K562 (cell line): ENCODE measurements at regions not wholly inside any gene's neighbourhood (a gene's known extent, or its start where the extent isn't known, plus 50 kb on each side); places are given as distances from the start of the nearest gene placed in this dataset.

Experiments
- ATAC-seq: fragments of 200-7000 bp; cut with Tn5 transposase; 3 replicates; pipeline ENCODE4 v1.9.1; 2020; ENCODE audit warnings: moderate library complexity
- BruUV-seq: library from RNA; stranded (reverse); fragments of 400-500 nt; replicated peaks from 2 replicates; lab custom pipeline; 2021; lab: Mats Ljungman, UMichigan
- CTCF ChIA-PET: fragments of 300-600 bp; formaldehyde crosslinking; extraction: SDS; loops from one replicate; lab custom pipeline; 2021; ENCODE audit warnings: low intra/inter-chr PET ratio; lab: Yijun Ruan, JAX
- POLR2A ChIA-PET: fragments of 300-600, 350-650 bp; sonication (Branson Sonifier 250); formaldehyde crosslinking; extraction: SDS; loops from one replicate; lab custom pipeline; 2021; ENCODE audit warnings: antibody characterized with exemption, inconsistent platforms; lab: Yijun Ruan, JAX
- DNase-seq, 4 experiments: peaks; one replicate each; pipeline versions ENCODE4 v3.0.0 to v3.0.0-alpha.2; 2011 to 2018; ENCODE audit warnings: low spot score in 3 of 4, mixed read lengths in 3 of 4; ENCODE audit errors: extremely low read depth in 1 of 4
- FAIRE-seq: peaks from 2 replicates; lab custom pipeline; 2011; peaks lifted over from hg19 to GRCh38; lab: Jason Lieb, UNC
- H2AFZ ChIP-seq: 2 replicates; pipeline ENCODE4 v1.6.0; 2011; ENCODE audit warnings: low read depth, low read length, control low read depth, inconsistent platforms
- H3K27ac ChIP-seq: fragments of 200-600 bp; 3 replicates; pipeline ENCODE4 v1.8.0; 2011; ENCODE audit warnings: low read depth, mild to moderate bottlenecking, control low read depth, inconsistent platforms, low read length, moderate library complexity, mixed read lengths; ENCODE audit errors: extremely low read depth
- H3K27me3 ChIP-seq, 2 experiments: fragments of 300-600 bp in 1 of 2; 2 replicates in 1 of 2; 3 replicates in 1 of 2; pipeline versions ENCODE4 v1.6.0 to v1.8.0; 2011; ENCODE audit warnings: inconsistent platforms in 2 of 2, low read length in 2 of 2, mild to moderate bottlenecking in 1 of 2, mixed read lengths in 1 of 2, moderate library complexity in 1 of 2; ENCODE audit not compliant: control insufficient read depth in 2 of 2, insufficient read depth in 2 of 2
- H3K36me3 ChIP-seq: fragments of 300-600 bp; 3 replicates; pipeline ENCODE4 v1.8.0; 2011; ENCODE audit warnings: mild to moderate bottlenecking, low read length, inconsistent platforms; ENCODE audit not compliant: control insufficient read depth, insufficient read depth
- H3K4me1 ChIP-seq, 2 experiments: fragments of 200-600 bp in 1 of 2; replicated peaks in 1 of 2; 2 replicates in 1 of 2; 3 replicates in 1 of 2; pipeline versions ENCODE4 v1.5.1 to v1.8.0; 2011; ENCODE audit warnings: inconsistent platforms in 2 of 2, low read length in 2 of 2, mild to moderate bottlenecking in 1 of 2, mixed read lengths in 1 of 2, moderate library complexity in 1 of 2; ENCODE audit not compliant: control insufficient read depth in 2 of 2, insufficient read depth in 2 of 2
- H3K4me2 ChIP-seq: 2 replicates; pipeline ENCODE4 v1.6.1; 2011; ENCODE audit warnings: low read length, control low read depth, inconsistent platforms, mixed read lengths; ENCODE audit not compliant: insufficient read depth
- H3K4me3 ChIP-seq: fragments of 200-600 bp; sonication (generic), shearing (Covaris generic); 2 replicates; pipeline ENCODE4 v1.5.1; 2016; ENCODE audit warnings: control low read depth, inconsistent platforms
- H3K79me2 ChIP-seq: fragments of 200-600 bp; 3 replicates; pipeline ENCODE4 v1.8.0; 2011; ENCODE audit warnings: low read length, inconsistent platforms; ENCODE audit not compliant: control insufficient read depth, insufficient read depth
- H3K9ac ChIP-seq, 2 experiments: 2 replicates each; pipeline versions ENCODE4 v1.6.0 to v1.6.1; 2011; ENCODE audit warnings: low read depth in 2 of 2, low read length in 2 of 2, control low read depth in 1 of 2, inconsistent platforms in 1 of 2, mild to moderate bottlenecking in 1 of 2, mixed read lengths in 1 of 2; ENCODE audit not compliant: insufficient read depth in 1 of 2
- H3K9me1 ChIP-seq: one replicate; pipeline ENCODE4 v1.6.0; 2011; ENCODE audit warnings: inconsistent platforms, mild to moderate bottlenecking, low read length, moderate library complexity; ENCODE audit not compliant: control insufficient read depth, insufficient read depth
- H3K9me3 ChIP-seq: replicated peaks from 2 replicates; pipeline ENCODE4 v1.5.1; 2011; ENCODE audit warnings: low read depth, low read length, inconsistent platforms; ENCODE audit not compliant: control insufficient read depth, insufficient read depth
- H4K20me1 ChIP-seq: replicated peaks from 2 replicates; pipeline ENCODE4 v1.6.1; 2011; ENCODE audit warnings: low read length, inconsistent platforms, mixed read lengths; ENCODE audit not compliant: control insufficient read depth, insufficient read depth
- CBFA2T3 ChIP-seq: fragments of 450-650 bp; IDR thresholded peaks from 2 replicates; pipeline ENCODE4 v1.6.1; 2017
- GTF2F1 ChIP-seq: IDR thresholded peaks from 2 replicates; pipeline ENCODE4 v1.6.1; 2011; ENCODE audit warnings: low read depth, low read length, improper control_type of control experiment
- MTA1 ChIP-seq: fragments of 450-650 bp; IDR thresholded peaks from 2 replicates; pipeline ENCODE4 v1.6.1; 2017; ENCODE audit warnings: borderline replicate concordance
- PML ChIP-seq: IDR thresholded peaks from 2 replicates; pipeline ENCODE4 v1.6.1; 2012; ENCODE audit warnings: low read length, inconsistent platforms
- PURB ChIP-seq: sonication (generic); formaldehyde crosslinking; IDR thresholded peaks from 2 replicates; pipeline ENCODE4 v1.9.0; 2021; ENCODE audit warnings: low read depth, mild to moderate bottlenecking, missing genetic modification reagents
- SAFB ChIP-seq: fragments of 200-400 bp; formaldehyde crosslinking; IDR thresholded peaks from 2 replicates; pipeline ENCODE4 v1.6.1; 2017; ENCODE audit warnings: low read depth, low read length, borderline replicate concordance
- TAF7 ChIP-seq: fragments of 450-650 bp; IDR thresholded peaks from 2 replicates; pipeline ENCODE4 v1.6.1; 2016; ENCODE audit warnings: missing genetic modification characterization, missing compliant biosample characterization
- TAF9B ChIP-seq: fragments of 450-650 bp; IDR thresholded peaks from 2 replicates; pipeline ENCODE4 v1.6.1; 2018; ENCODE audit warnings: mild to moderate bottlenecking; ENCODE audit not compliant: partially characterized antibody
- YY1 ChIP-seq, 3 experiments: IDR thresholded peaks; 2 replicates each; pipeline ENCODE4 v1.6.1; 2011; ENCODE audit warnings: low read length in 2 of 3, mild to moderate bottlenecking in 2 of 3, moderate library complexity in 2 of 3, borderline replicate concordance in 1 of 3, control low read depth in 1 of 3, low read depth in 1 of 3; ENCODE audit not compliant: insufficient read depth in 3 of 3, insufficient replicate concordance in 2 of 3, control insufficient read depth in 1 of 3, insufficient read length in 1 of 3; ENCODE audit errors: extremely low read depth in 1 of 3
- ZNF57 ChIP-seq: fragments of 450-650 bp; formaldehyde crosslinking; IDR thresholded peaks from 2 replicates; pipeline ENCODE4 v1.4.0; 2020; ENCODE audit warnings: mild to moderate bottlenecking, moderate library complexity
- WGBS: fragments of 100-300 bp; shearing (Covaris generic); methylation state at CpG from one replicate; pipeline ENCODE4 v1.1.6; 2016; ENCODE audit warnings: low coverage, mixed read lengths; ENCODE audit not compliant: insufficient coverage; ENCODE audit errors: missing lambda C conversion rate; 5-methylcytosine and 5-hydroxymethylcytosine counted together
- in situ Hi-C: fragments of 300-500 bp; cut with MboI; formaldehyde crosslinking; loops from 4 replicates; pipeline ENCODE4 v1.15.0; 2018; ENCODE audit warnings: inconsistent platforms, mixed read lengths
- intact Hi-C: fragments of 100-400 bp; cut with micrococcal nuclease; formaldehyde crosslinking; loops from 2 replicates; pipeline ENCODE4 v1.14.2; 2022
- TF ChIP-seq, protein P1 (sequence below): fragments of 450-650 bp; formaldehyde crosslinking; IDR thresholded peaks from 2 replicates; pipeline ENCODE4 v1.4.0; 2020; ENCODE audit warnings: mild to moderate bottlenecking, moderate library complexity
- TF ChIP-seq, protein P2 (sequence below): sonication (generic); formaldehyde crosslinking; IDR thresholded peaks from 2 replicates; pipeline ENCODE4 v1.9.0; 2022; ENCODE audit warnings: mild to moderate bottlenecking, missing genetic modification reagents
- TF ChIP-seq, protein P3 (sequence below): sonication (generic); formaldehyde crosslinking; IDR thresholded peaks from 2 replicates; pipeline ENCODE4 v1.8.0; 2022; ENCODE audit warnings: mild to moderate bottlenecking, missing genetic modification reagents

DNA sequence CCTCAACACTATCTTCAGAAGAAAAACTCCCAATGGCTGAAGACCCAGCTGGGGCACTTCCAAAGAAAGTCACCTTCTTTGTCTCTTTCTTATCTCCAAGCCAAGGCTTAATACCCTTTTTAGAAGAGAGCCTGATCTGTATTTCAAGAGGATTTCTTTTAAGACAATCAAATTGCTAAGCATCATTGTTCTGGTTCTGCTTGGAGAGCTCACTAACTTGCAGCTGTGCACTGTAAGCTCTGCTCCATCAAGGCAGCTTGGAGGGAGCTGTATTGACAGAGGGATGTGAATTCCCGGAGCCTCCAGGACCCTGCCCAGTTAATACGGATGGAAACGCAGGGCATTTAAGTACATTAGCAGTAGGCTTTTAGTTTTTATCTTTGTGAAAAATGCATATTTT is 253.1 kb downstream of the TDRD15 start:
- 0% methylated on average over 3 of the region's 3 CpGs for whole genome bisulfite sequencing
- H2AFZ ChIP-seq = no peak overlapping the region
- CTCF ChIA-PET = no interaction called here

More for the DNA sequence above, 253.1 kb downstream of the TDRD15 start:
- Histone ChIP-seq H3K4me2 (no peak overlapping the region), H3K27ac (no peak overlapping the region), H3K9me1 (no peaks in the 10 kb centered on the region), H3K4me1 (no peaks in the 10 kb centered on the region)
- POLR2A ChIA-PET = interaction anchor here (0.6 kb wide), 1 partner anchor 21 kb away, joined by 4 read pairs; no protein-coding TSS in a partner anchor
- FAIRE-seq = no peak
- no peak for TF ChIP-seq GTF2F1
- no peak for TF ChIP-seq CBFA2T3
- TF ChIP-seq ZNF57 (CRISPR knock-in tag) = no peak
- no peak for TF ChIP-seq TAF7 (tag)
- TF ChIP-seq, protein P1, sequence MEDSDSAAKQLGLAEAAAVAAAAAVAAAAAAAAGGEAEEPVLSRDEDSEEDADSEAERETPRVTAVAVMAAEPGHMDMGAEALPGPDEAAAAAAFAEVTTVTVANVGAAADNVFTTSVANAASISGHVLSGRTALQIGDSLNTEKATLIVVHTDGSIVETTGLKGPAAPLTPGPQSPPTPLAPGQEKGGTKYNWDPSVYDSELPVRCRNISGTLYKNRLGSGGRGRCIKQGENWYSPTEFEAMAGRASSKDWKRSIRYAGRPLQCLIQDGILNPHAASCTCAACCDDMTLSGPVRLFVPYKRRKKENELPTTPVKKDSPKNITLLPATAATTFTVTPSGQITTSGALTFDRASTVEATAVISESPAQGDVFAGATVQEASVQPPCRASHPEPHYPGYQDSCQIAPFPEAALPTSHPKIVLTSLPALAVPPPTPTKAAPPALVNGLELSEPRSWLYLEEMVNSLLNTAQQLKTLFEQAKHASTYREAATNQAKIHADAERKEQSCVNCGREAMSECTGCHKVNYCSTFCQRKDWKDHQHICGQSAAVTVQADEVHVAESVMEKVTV (CRISPR knock-in tag) = no peak
- TF ChIP-seq TAF9B = no peak
- TF ChIP-seq YY1 (IDR thresholded peaks at IDR 0.05; ENCODE audit: borderline replicate concordance in 1 of 3, control insufficient read depth in 1 of 3, extremely low read depth in 1 of 3, insufficient read depth in 3 of 3, insufficient read length in 1 of 3, insufficient replicate concordance in 2 of 3, low read depth in 1 of 3, low read length in 2 of 3) = no peak
- no peak for TF ChIP-seq MTA1
- TF ChIP-seq SAFB = no peak
- TF ChIP-seq, protein P2, sequence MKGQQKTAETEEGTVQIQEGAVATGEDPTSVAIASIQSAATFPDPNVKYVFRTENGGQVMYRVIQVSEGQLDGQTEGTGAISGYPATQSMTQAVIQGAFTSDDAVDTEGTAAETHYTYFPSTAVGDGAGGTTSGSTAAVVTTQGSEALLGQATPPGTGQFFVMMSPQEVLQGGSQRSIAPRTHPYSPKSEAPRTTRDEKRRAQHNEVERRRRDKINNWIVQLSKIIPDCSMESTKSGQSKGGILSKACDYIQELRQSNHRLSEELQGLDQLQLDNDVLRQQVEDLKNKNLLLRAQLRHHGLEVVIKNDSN = no peak
- no peak for TF ChIP-seq PML
- no peak for TF ChIP-seq PURB
- TF ChIP-seq, protein P3, sequence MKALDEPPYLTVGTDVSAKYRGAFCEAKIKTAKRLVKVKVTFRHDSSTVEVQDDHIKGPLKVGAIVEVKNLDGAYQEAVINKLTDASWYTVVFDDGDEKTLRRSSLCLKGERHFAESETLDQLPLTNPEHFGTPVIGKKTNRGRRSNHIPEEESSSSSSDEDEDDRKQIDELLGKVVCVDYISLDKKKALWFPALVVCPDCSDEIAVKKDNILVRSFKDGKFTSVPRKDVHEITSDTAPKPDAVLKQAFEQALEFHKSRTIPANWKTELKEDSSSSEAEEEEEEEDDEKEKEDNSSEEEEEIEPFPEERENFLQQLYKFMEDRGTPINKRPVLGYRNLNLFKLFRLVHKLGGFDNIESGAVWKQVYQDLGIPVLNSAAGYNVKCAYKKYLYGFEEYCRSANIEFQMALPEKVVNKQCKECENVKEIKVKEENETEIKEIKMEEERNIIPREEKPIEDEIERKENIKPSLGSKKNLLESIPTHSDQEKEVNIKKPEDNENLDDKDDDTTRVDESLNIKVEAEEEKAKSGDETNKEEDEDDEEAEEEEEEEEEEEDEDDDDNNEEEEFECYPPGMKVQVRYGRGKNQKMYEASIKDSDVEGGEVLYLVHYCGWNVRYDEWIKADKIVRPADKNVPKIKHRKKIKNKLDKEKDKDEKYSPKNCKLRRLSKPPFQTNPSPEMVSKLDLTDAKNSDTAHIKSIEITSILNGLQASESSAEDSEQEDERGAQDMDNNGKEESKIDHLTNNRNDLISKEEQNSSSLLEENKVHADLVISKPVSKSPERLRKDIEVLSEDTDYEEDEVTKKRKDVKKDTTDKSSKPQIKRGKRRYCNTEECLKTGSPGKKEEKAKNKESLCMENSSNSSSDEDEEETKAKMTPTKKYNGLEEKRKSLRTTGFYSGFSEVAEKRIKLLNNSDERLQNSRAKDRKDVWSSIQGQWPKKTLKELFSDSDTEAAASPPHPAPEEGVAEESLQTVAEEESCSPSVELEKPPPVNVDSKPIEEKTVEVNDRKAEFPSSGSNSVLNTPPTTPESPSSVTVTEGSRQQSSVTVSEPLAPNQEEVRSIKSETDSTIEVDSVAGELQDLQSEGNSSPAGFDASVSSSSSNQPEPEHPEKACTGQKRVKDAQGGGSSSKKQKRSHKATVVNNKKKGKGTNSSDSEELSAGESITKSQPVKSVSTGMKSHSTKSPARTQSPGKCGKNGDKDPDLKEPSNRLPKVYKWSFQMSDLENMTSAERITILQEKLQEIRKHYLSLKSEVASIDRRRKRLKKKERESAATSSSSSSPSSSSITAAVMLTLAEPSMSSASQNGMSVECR (CRISPR knock-in tag) = no peak
- TF ChIP-seq, all 486 proteins: peak for 0
- intact Hi-C loops (no loop called here), in situ Hi-C loops (no loop called here)
- H3K4me3 ChIP-seq = no peak overlapping the region
- BruUV-seq = no TSS peak
- no peak for ATAC-seq
- no peaks in the 10 kb centered on the region for H4K20me1 ChIP-seq
- DNase-seq = no peak
- no peaks in the 10 kb centered on the region for H3K36me3 ChIP-seq
- H3K79me2 ChIP-seq = no peaks in the 10 kb centered on the region
- no peak overlapping the region for H3K9ac ChIP-seq
- H3K9me3 ChIP-seq = no peaks in the 10 kb centered on the region
- H3K27me3 ChIP-seq = no peaks in the 10 kb centered on the region
